ENCODE measurements at regions not wholly inside any gene's neighbourhood (a gene's known extent, or its start where the extent isn't known, plus 50 kb on each side); places are given as distances from the start of the nearest gene placed in this dataset.
"Not testable (repeated sequence)": the region's sequence is repeated elsewhere in the genome, so short reads cannot be mapped to it uniquely, and the experiment has no call there.

DNA sequence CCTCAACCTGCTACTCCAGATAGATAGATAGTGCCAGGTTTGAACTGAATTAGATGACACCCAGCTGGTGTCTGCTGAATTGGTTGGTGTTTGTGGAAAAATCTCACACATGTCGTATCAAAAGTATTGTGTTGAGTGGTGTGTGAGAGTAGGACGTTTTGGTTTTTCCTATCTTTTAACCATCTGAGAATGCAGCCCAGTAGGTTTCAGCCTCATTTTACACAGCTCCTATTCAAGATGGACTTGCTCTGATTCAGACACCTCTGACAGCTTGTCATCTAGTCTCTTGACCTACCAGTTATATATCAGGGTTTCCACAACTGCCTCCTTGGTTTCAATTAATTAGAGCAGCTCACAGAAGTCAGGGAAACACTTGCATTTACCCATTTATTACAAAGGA lies 254.4 kb downstream of the KTN1 start:
- TF ChIP-seq, protein P1, sequence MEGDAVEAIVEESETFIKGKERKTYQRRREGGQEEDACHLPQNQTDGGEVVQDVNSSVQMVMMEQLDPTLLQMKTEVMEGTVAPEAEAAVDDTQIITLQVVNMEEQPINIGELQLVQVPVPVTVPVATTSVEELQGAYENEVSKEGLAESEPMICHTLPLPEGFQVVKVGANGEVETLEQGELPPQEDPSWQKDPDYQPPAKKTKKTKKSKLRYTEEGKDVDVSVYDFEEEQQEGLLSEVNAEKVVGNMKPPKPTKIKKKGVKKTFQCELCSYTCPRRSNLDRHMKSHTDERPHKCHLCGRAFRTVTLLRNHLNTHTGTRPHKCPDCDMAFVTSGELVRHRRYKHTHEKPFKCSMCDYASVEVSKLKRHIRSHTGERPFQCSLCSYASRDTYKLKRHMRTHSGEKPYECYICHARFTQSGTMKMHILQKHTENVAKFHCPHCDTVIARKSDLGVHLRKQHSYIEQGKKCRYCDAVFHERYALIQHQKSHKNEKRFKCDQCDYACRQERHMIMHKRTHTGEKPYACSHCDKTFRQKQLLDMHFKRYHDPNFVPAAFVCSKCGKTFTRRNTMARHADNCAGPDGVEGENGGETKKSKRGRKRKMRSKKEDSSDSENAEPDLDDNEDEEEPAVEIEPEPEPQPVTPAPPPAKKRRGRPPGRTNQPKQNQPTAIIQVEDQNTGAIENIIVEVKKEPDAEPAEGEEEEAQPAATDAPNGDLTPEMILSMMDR (IDR thresholded peaks at IDR 0.05; ENCODE audit: low read depth, low read length) = no peak
- no peaks in the 10 kb centered on the region for H3K27me3 ChIP-seq (ENCODE audit: control insufficient read depth, insufficient read depth, low read length)
- DNase-seq (ENCODE audit: low read depth, low spot score) = no peak
- H3K9me3 ChIP-seq (ENCODE audit: control insufficient read depth, insufficient read depth, low read length) = peaks cover 3% of the 10 kb centered on the region; the same call in 1 of the 2 replicates
- no peak overlapping the region for H3K4me3 ChIP-seq (ENCODE audit: low read depth, low read length)
- H3K27ac ChIP-seq (ENCODE audit: low read depth, low read length) = no peak overlapping the region
- ChIA-PET POLR2A (no interaction called here), CTCF (interaction anchor here (1.2 kb wide), 1 partner anchor 588 kb away, joined by 3 read pairs; no protein-coding TSS in a partner anchor)

DNA sequence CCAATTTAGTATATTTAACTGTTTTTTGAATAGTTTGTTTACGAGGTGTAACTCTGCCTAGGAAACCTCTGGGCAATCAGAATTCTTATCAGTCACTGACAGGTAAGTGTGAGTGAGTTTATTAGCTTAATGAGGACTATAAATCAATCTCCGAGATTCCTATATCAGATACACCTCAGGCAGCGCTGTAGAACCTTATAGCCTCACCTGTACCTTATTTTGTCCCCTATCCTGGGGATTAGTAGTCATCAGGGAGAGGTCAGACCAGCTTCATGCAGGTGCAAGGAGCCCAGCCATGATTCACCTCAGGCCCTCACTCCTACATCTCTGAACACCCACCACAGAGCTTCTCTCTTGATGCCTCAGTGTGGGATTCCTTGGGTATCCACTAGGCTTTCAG lies 256.0 kb downstream of the KTN1 start:
- no peak for DNase-seq (ENCODE audit: low read depth, low spot score)
- CTCF ChIA-PET = no interaction called here
- POLR2A ChIA-PET = no interaction called here
- H3K27me3 ChIP-seq (ENCODE audit: control insufficient read depth, insufficient read depth, low read length) = no peaks in the 10 kb centered on the region
- H3K4me3 ChIP-seq (ENCODE audit: low read depth, low read length) = no peak overlapping the region
- TF ChIP-seq, protein P1 (IDR thresholded peaks at IDR 0.05; ENCODE audit: low read depth, low read length) = no peak
- no peak overlapping the region for H3K27ac ChIP-seq (ENCODE audit: low read depth, low read length)
- H3K9me3 ChIP-seq (ENCODE audit: control insufficient read depth, insufficient read depth, low read length) = peaks cover 6% of the 10 kb centered on the region; the same call in 1 of the 2 replicates

DNA sequence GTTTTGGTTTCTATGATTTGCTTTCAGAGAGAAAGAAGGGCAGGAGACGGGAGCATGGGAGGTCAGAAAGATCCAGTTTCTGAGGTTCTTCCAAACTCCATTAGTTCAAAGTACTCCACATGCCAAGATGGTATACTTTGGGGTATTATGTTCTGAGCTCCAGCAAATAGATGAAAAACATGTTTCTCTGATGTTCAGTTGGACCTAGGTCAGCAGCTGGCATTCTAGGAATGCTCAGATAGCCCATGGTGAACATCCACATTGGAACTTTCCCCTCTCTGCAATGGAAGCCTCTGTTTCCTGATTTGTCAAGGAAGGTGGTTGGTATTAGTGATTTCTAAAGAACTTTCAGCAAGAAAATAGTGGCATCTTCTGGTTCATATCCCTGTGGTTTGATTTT lies 257.5 kb downstream of the KTN1 start:
- POLR2A ChIA-PET = no interaction called here
- CTCF ChIA-PET = no interaction called here
- H3K4me3 ChIP-seq (ENCODE audit: low read depth, low read length) = no peak overlapping the region
- TF ChIP-seq, protein P1 (IDR thresholded peaks at IDR 0.05; ENCODE audit: low read depth, low read length) = no peak
- DNase-seq (ENCODE audit: low read depth, low spot score) = no peak
- H3K9me3 ChIP-seq (ENCODE audit: control insufficient read depth, insufficient read depth, low read length) = peaks cover 6% of the 10 kb centered on the region; the same call in 1 of the 2 replicates
- H3K27me3 ChIP-seq (ENCODE audit: control insufficient read depth, insufficient read depth, low read length) = no peaks in the 10 kb centered on the region
- no peak overlapping the region for H3K27ac ChIP-seq (ENCODE audit: low read depth, low read length)

DNA sequence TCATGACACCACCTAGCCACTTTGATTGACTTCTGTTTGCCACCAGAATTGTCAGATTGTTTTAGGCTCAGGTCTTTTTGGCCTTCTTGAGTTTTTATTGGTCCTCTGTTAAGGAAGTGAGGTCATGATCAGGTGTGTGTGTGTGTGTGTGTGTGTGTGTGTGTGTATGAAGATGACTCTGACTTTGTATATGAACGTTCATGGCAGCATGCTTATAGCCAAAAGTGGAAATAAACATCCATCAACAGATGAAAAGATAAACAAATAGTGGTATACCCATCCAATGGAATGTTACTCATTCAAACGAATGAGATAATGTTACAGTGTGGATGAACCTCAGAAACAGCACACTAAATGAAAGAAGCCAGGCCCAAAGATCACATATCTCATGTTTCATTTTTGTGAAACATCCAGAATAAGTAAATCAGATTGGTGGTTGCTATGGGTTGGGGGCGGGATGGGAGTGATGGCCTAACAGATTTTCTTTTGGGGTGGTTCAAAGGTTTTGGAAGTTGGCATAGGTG lies 258.6 kb downstream of the KTN1 start:
- POLR2A ChIA-PET = interaction anchor here (0.7 kb wide), 1 partner anchor 594 kb away, joined by 3 read pairs; no protein-coding TSS in a partner anchor
- Histone ChIP-seq H3K4me3 (ENCODE audit: low read depth, low read length) (no peak overlapping the region), H3K9me3 (ENCODE audit: control insufficient read depth, insufficient read depth, low read length) (peaks cover 6% of the 10 kb centered on the region; the same call in 1 of the 2 replicates), H3K27ac (ENCODE audit: low read depth, low read length) (peak overlapping the region; percentile 53), H3K27me3 (ENCODE audit: control insufficient read depth, insufficient read depth, low read length) (no peaks in the 10 kb centered on the region)
- CTCF ChIA-PET = no interaction called here
- peak; percentile 53 for DNase-seq (ENCODE audit: low read depth, low spot score)
- TF ChIP-seq, protein P1 (IDR thresholded peaks at IDR 0.05; ENCODE audit: low read depth, low read length) = no peak

DNA sequence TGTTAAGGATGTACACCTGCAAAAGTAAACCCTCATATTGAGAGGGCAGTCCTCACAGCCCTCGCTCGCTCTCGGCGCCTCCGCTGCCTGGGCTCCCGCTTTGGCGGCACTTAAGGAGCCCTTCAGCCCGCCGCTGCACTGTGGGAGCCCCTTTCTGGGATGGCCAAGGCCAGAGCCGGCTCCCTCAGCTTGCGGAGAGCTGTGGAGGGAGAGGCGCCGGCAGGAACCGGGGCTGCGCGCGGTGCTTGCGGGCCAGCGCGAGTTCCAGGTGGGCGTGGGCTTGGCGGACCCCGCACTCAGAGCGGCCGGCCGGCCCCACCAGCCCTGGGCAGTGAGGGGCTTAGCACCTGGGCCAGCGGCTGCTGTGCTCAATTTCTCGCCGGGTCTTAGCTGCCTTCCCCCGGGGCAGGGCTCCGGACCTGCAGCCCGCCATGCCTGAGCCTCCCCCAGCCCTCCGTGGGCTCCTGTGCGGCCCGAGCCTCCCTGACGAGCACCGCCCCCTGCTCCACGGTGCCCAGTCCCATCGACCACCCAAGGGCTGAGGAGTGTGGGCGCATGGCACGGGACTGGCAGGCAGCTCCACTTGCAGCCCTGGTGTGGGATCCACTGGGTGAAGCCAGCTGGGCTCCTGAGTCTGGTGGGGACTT lies 259.4 kb downstream of the KTN1 start:
- CTCF ChIA-PET = interaction anchor here (0.6 kb wide), 1 partner anchor 187 kb away, joined by 8 read pairs; no protein-coding TSS in a partner anchor
- H3K27ac ChIP-seq (ENCODE audit: low read depth, low read length); H3K4me3 ChIP-seq (ENCODE audit: low read depth, low read length); H3K9me3 ChIP-seq (ENCODE audit: control insufficient read depth, insufficient read depth, low read length); H3K27me3 ChIP-seq (ENCODE audit: control insufficient read depth, insufficient read depth, low read length); DNase-seq (ENCODE audit: low read depth, low spot score); POLR2A ChIA-PET: not testable (repeated sequence)

Data from AG04450 (cell line).